ENCODE measurements at regions not wholly inside any gene's neighbourhood (a gene's known extent, or its start where the extent isn't known, plus 50 kb on each side); places are given as distances from the start of the nearest gene placed in this dataset.

- POLR2A ChIA-PET, result no interaction called here
- DNase-seq (ENCODE audit: low read depth, low spot score) (no peak), ATAC-seq (no peak)
- BruUV-seq (replicated peaks), result no TSS peak
- no peaks in the 10 kb centered on the region for H3K4me1 ChIP-seq (ENCODE audit: control insufficient read depth, insufficient read depth, low read length)
- CTCF ChIA-PET, result no interaction called here
- intact Hi-C loops (cut with micrococcal nuclease; ENCODE audit: unreplicated experiment), result no loop called here
- H3K9me3 ChIP-seq (ENCODE audit: control insufficient read depth, insufficient read depth, low read depth, low read length), result no peaks in the 10 kb centered on the region
- in situ Hi-C loops (cut with HindIII; ENCODE audit: low pct_unique_long_range_greater_than_20kb, low sequenced_read_pairs), result no loop called here
- H3K27ac ChIP-seq (ENCODE audit: low read length), result no peak overlapping the region
- H3K36me3 ChIP-seq (ENCODE audit: control insufficient read depth, insufficient read depth, low read length), result no peaks in the 10 kb centered on the region
- no peaks in the 10 kb centered on the region for H3K27me3 ChIP-seq (ENCODE audit: control insufficient read depth, insufficient read depth, low read length)
- TF ChIP-seq REST (IDR thresholded peaks at IDR 0.05; ENCODE audit: insufficient read depth in 1 of 2, low read depth in 2 of 2, low read length in 1 of 2) (no peak), CTCF (IDR thresholded peaks at IDR 0.05) (no peak), TCF7L2 (IDR thresholded peaks at IDR 0.05; ENCODE audit: low read depth, low read length) (no peak), SIN3A (IDR thresholded peaks at IDR 0.05; ENCODE audit: borderline replicate concordance, insufficient read depth, low read depth, low read length) (no peak), POLR2AphosphoS5 (IDR thresholded peaks at IDR 0.05; ENCODE audit: low read depth, low read length) (no peak)
- no peak overlapping the region for H3K4me3 ChIP-seq (ENCODE audit: low read depth in 2 of 2, low read length in 2 of 2)
Observed at GRCh38 chr12:19792028-19792427, 352.7 kb downstream of the AEBP2 start.

GRCh38 chr12:19794116-19794515 is 354.8 kb downstream of the AEBP2 start:
- BruUV-seq (replicated peaks), result no TSS peak
- DNase-seq (ENCODE audit: low read depth, low spot score), result no peak
- no peaks in the 10 kb centered on the region for H3K27me3 ChIP-seq (ENCODE audit: control insufficient read depth, insufficient read depth, low read length)
- intact Hi-C loops (cut with micrococcal nuclease; ENCODE audit: unreplicated experiment), result no loop called here
- no peak for ATAC-seq
- ChIA-PET CTCF (no interaction called here), POLR2A (no interaction called here)
- H3K27ac ChIP-seq (ENCODE audit: low read length), result no peak overlapping the region
- H3K4me3 ChIP-seq (ENCODE audit: low read depth in 2 of 2, low read length in 2 of 2), result no peak overlapping the region
- no peaks in the 10 kb centered on the region for H3K9me3 ChIP-seq (ENCODE audit: control insufficient read depth, insufficient read depth, low read depth, low read length)
- H3K36me3 ChIP-seq (ENCODE audit: control insufficient read depth, insufficient read depth, low read length), result no peaks in the 10 kb centered on the region
- TF ChIP-seq TCF7L2 (IDR thresholded peaks at IDR 0.05; ENCODE audit: low read depth, low read length), result no peak
- no peak for TF ChIP-seq SIN3A (IDR thresholded peaks at IDR 0.05; ENCODE audit: borderline replicate concordance, insufficient read depth, low read depth, low read length)
- TF ChIP-seq CTCF (IDR thresholded peaks at IDR 0.05), result no peak
- TF ChIP-seq POLR2AphosphoS5 (IDR thresholded peaks at IDR 0.05; ENCODE audit: low read depth, low read length), result no peak
- no peaks in the 10 kb centered on the region for H3K4me1 ChIP-seq (ENCODE audit: control insufficient read depth, insufficient read depth, low read length)
- in situ Hi-C loops (cut with HindIII; ENCODE audit: low pct_unique_long_range_greater_than_20kb, low sequenced_read_pairs), result no loop called here
